NOMO-1 (cell line): ENCODE measurements at regions not wholly inside any gene's neighbourhood (a gene's known extent, or its start where the extent isn't known, plus 50 kb on each side); places are given as distances from the start of the nearest gene placed in this dataset.

Source experiments
- DNase-seq, 2 experiments: peaks; one replicate each; lab custom pipeline; 2025; ENCODE audit not compliant: unreplicated experiment in 2 of 2; lab: John Stamatoyannopoulos, UW

- no peak for DNase-seq
These were observed 82.6 kb upstream of the ANKH start for GRCh38 chr5:14954216-14954615.

- DNase-seq = no peak
These were observed 81.6 kb upstream of the ANKH start for GRCh38 chr5:14953075-14953607.

GRCh38 chr5:14948383-14948782 lies 76.8 kb upstream of the ANKH start:
- DNase-seq = no peak

GRCh38 chr5:14946815-14947620 lies 75.4 kb upstream of the ANKH start:
- DNase-seq = peak; percentile 45 to 70

GRCh38 chr5:14945450-14945849 lies 73.9 kb upstream of the ANKH start:
- no peak for DNase-seq

- DNase-seq = no peak
These were observed 73.4 kb upstream of the ANKH start for GRCh38 chr5:14944996-14945395.

DNA sequence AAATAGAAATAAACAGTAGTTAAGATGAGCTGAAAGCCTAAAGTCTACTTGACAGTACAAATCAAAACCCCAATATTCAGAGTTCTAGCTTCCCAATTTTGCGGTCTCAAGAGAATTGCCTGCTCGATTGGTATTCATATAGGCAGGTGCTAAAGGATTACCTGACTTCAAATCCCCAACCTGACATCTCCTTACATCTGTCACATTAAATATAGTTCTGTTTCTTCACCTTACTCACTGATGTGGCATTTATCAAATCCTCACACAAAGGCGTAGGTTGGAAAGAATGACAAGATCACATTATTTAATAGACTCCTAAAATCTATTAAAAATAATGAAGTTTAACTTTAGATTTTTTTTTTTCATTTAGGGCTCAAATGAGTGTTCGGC lies 72.8 kb upstream of the ANKH start:
- no peak for DNase-seq

DNA sequence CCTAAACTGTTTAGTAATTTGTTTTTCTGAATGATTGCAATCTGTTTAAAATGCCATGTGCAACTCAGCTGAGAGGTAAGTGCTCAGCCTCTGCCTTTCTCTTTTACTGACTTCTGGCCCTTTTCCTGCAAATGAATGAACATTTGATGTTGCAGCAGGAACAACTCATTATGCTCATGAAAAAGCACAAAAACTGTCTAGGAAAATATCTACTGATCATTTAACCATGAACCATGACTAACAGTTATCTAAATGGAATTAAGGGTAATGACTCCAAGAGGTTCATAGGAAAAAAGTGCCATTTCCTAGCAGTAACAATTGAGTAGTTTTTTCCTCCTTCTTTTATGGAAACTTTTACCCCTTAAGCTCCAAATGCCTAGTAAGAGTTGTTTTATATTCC lies 70.6 kb upstream of the ANKH start:
- DNase-seq = no peak

DNA sequence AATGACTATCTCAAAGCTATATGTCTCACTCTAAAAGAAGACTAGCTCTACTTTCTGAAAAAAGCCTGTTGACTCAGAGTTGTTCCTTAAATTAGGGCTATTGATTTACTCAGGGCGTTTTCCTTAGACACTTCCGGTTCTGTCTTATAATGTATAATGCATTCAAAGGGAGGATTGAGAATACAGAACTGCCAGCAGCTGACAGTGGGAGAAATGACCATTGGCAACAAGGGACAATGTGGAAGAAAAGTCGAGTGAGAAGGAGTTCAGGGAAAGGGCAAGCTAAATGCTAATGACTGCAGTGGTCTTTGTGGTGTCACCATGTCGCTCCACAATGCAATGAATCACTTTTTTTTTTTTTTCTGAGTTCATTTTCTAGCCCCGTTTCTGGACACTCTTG lies 65.7 kb upstream of the ANKH start:
- DNase-seq = peak; percentile 59 to 97

- no peak for DNase-seq
These were observed 65.0 kb upstream of the ANKH start for GRCh38 chr5:14936588-14936987.

GRCh38 chr5:14935341-14935740 lies 63.8 kb upstream of the ANKH start:
- peak; percentile 13 to 87 for DNase-seq

- DNase-seq = no peak
These were observed 61.4 kb upstream of the ANKH start for GRCh38 chr5:14932902-14933469.

- DNase-seq = no peak
These were observed 58.9 kb upstream of the ANKH start for GRCh38 chr5:14930486-14930885.

DNA sequence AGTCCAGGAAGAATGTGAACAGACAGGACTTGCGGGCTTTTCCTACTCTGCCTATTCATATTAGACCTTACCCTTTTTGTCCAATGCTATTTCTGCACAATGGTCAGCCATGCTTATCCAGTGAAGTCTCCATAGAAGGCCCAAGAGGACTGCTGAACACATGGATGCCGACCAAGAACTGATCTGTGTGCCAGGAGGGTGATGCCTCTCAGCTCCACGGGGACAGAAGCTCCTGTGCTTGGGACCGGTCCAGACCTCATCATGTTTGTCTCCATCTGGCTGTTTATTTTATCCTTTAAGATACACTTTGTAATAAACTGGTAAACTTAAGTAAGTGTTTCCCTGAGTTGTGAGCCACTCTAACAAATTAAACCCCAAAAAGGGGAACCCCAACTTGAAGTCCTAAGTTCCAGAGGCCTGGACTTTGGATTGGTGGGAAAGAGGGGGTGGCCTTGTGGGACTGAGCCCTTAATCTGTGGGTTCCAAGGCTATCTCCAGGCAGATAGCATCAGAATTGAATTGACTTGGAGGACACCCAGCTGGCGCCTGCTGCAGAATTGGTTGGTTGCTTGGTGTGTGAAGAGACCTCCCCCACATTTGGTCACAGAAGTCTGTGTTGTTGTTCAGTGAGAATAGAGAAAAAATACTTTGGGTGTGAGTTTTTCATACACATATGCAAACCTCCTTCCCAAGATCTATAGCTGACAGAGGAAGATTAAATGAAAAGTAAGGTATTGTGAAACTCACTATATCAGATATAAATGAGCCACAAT lies 57.9 kb upstream of the ANKH start:
- DNase-seq = no peak

- DNase-seq = no peak
These were observed 57.1 kb upstream of the ANKH start for GRCh38 chr5:14928661-14929060.

DNA sequence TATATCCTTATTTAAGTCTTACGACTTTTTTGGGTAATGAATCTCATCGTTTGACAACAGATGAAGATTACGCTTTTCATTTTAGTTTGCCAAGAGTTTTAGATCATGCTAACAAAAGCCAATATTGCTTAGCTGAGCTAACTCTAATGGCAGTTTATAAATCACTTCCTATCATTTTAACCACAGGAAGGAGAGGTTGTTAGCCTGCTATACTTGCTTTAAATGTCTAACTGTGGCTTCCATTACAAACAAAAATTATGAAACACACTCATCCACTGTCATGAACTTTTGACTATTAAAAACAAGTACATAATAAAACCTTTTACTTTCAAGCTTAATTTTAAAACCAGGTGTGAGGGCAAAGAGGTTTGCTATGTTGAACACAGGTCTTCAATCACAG lies 53.7 kb upstream of the ANKH start:
- DNase-seq = peak; percentile 48 to 93

- peak in 1 of 2 experiments; percentile 58 for DNase-seq
These were observed 51.4 kb upstream of the ANKH start for GRCh38 chr5:14922952-14923351.

DNA sequence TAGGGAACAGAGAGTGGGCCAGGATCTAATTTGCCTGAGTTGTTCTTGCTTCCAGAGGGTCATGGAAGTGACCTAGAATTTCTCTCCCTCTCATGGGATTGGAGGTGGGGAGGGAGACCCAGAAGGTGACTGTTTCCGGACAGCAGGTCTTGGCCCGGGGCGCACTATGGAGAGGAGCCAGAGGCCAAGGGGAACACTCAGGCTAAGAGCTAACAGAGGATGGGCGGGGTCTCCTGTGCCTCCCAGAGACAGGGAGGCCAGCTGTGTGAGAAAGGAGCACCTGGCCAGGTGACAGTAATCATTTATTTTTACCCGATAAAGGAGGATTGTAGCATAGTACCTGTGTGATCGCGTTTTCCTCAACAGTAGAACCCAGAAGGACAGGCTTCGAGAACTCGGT lies 50.9 kb upstream of the ANKH start:
- DNase-seq = no peak
